ENCODE measurements at regions not wholly inside any gene's neighbourhood (a gene's known extent, or its start where the extent isn't known, plus 50 kb on each side); places are given as distances from the start of the nearest gene placed in this dataset.

DNA sequence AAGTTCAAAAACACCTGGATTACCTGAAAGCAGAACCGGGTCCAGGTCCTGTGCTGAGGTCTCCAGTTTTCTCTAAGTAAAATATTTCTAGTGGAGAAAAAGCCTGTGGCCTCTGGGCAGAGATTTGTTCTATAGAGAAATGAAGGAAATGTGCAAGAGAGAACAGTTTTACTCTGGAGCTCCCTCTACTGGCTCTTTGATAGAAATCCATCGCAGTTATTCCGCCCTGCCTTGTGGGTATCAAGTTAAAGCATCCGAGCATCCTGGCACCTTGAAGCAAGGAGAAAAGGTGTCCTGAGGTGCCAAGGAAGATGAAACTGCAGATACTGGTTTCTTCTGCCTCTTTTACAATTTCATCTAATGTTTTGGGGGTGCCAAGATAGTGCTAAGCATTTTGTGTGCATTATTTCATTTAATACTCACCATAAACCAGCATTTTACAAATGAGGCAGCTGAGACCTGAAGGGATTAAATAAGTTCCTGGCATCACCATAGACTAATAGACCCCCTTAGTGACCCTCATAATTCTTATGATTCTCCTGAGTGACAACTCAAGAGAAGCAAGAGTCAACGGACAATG, 113.1 kb upstream of the HSD17B12 start:
- Mint-ChIP-seq H3K4me1 (no peaks in the 10 kb centered on the region), H3K27me3 (ENCODE audit: insufficient read depth) (peaks cover 73% of the 10 kb centered on the region), H3K9me3 (no peaks in the 10 kb centered on the region), H3K4me3 (no peak overlapping the region), H3K36me3 (ENCODE audit: low read depth) (no peaks in the 10 kb centered on the region), H3K27ac (no peak overlapping the region)
- Histone ChIP-seq H3K4me3 (ENCODE audit: low read length) (no peak overlapping the region), H3K4me1 (ENCODE audit: control insufficient read depth, insufficient read depth, low read length) (no peaks in the 10 kb centered on the region), H3K27ac (ENCODE audit: low read depth, low read length) (no peak overlapping the region), H3K36me3 (ENCODE audit: control insufficient read depth, insufficient read depth, low read length) (no peaks in the 10 kb centered on the region), H3K9ac (ENCODE audit: extremely low read depth, low read length, poor library complexity, severe bottlenecking) (no peak overlapping the region), H3K27me3 (ENCODE audit: control insufficient read depth, insufficient read depth, low read length, poor library complexity, severe bottlenecking) (peaks cover 56% of the 10 kb centered on the region), H3K9me3 (ENCODE audit: control insufficient read depth, low read length) (no peaks in the 10 kb centered on the region)
- TF ChIP-seq, protein P1, sequence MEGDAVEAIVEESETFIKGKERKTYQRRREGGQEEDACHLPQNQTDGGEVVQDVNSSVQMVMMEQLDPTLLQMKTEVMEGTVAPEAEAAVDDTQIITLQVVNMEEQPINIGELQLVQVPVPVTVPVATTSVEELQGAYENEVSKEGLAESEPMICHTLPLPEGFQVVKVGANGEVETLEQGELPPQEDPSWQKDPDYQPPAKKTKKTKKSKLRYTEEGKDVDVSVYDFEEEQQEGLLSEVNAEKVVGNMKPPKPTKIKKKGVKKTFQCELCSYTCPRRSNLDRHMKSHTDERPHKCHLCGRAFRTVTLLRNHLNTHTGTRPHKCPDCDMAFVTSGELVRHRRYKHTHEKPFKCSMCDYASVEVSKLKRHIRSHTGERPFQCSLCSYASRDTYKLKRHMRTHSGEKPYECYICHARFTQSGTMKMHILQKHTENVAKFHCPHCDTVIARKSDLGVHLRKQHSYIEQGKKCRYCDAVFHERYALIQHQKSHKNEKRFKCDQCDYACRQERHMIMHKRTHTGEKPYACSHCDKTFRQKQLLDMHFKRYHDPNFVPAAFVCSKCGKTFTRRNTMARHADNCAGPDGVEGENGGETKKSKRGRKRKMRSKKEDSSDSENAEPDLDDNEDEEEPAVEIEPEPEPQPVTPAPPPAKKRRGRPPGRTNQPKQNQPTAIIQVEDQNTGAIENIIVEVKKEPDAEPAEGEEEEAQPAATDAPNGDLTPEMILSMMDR (conservative IDR thresholded peaks at IDR 0.05): peak; percentile 86
- WGBS, 2 experiments (ENCODE audit: insufficient coverage in 1 of 2, insufficient read length in 1 of 2): 21 to 29% methylated on average over 5 of the region's 5 CpGs
- DNase-seq: peak; percentile 61

DNA sequence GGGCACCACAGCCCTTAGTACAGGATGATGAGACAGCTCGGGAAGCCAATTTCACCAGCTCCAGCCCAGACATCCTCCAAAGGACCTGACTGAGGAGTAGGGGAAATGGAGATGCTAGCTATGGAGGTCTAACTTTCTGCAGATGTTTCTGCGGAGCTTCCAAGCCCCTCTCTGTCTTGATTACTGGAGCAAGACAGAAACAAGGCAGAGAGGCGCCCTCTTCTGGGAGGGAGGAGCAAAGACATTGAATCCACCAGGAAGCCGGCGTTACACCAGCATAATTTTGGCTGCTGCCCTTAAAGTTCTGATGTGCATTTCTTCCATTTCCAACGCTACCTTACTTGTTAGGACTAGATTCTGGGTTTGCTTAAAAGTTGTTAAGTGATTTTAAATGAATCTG, 107.3 kb upstream of the HSD17B12 start:
- Histone ChIP-seq H3K9me3 (ENCODE audit: control insufficient read depth, low read length) (no peaks in the 10 kb centered on the region), H3K27me3 (ENCODE audit: control insufficient read depth, insufficient read depth, low read length, poor library complexity, severe bottlenecking) (peaks cover 100% of the 10 kb centered on the region), H3K4me3 (ENCODE audit: low read length) (no peak overlapping the region), H3K4me1 (ENCODE audit: control insufficient read depth, insufficient read depth, low read length) (no peaks in the 10 kb centered on the region), H3K36me3 (ENCODE audit: control insufficient read depth, insufficient read depth, low read length) (no peaks in the 10 kb centered on the region), H3K9ac (ENCODE audit: extremely low read depth, low read length, poor library complexity, severe bottlenecking) (no peak overlapping the region), H3K27ac (ENCODE audit: low read depth, low read length) (no peak overlapping the region)
- Mint-ChIP-seq H3K4me3 (no peak overlapping the region), H3K4me1 (peaks cover 10% of the 10 kb centered on the region), H3K27ac (no peak overlapping the region), H3K36me3 (ENCODE audit: low read depth) (no peaks in the 10 kb centered on the region), H3K9me3 (no peaks in the 10 kb centered on the region), H3K27me3 (ENCODE audit: insufficient read depth) (peaks cover 100% of the 10 kb centered on the region)
- TF ChIP-seq, protein P1 (conservative IDR thresholded peaks at IDR 0.05): peak; percentile 89
- DNase-seq: peak; percentile 84
- 10 to 13% methylated on average over 4 to 6 of the region's 6 CpGs for WGBS, 2 experiments (ENCODE audit: insufficient coverage in 1 of 2, insufficient read length in 1 of 2)

DNA sequence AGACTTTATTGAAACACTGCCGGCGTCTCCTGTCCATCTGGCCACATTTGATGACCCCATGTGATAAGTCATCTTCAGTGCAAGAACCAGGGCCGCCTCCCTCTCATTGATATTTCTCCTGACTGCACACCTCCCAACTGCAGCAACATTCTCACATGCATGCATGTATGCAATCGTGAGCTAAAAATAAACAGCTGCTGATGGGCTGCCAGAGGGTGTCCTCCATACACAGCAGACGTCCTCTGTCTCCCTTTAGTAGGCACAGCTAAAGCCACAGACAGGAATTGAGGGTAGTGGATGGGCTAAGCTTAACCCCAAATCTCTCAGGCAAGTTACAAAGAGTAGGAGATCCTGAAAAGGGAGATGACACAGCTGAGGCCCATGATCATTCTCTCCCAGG, 106.7 kb upstream of the HSD17B12 start:
- Histone ChIP-seq H3K27me3 (ENCODE audit: control insufficient read depth, insufficient read depth, low read length, poor library complexity, severe bottlenecking) (peaks cover 100% of the 10 kb centered on the region), H3K27ac (ENCODE audit: low read depth, low read length) (no peak overlapping the region), H3K9ac (ENCODE audit: extremely low read depth, low read length, poor library complexity, severe bottlenecking) (no peak overlapping the region), H3K4me1 (ENCODE audit: control insufficient read depth, insufficient read depth, low read length) (no peaks in the 10 kb centered on the region), H3K9me3 (ENCODE audit: control insufficient read depth, low read length) (no peaks in the 10 kb centered on the region), H3K36me3 (ENCODE audit: control insufficient read depth, insufficient read depth, low read length) (no peaks in the 10 kb centered on the region), H3K4me3 (ENCODE audit: low read length) (no peak overlapping the region)
- H3K36me3 Mint-ChIP-seq (ENCODE audit: low read depth): no peaks in the 10 kb centered on the region
- peaks cover 100% of the 10 kb centered on the region for H3K27me3 Mint-ChIP-seq (ENCODE audit: insufficient read depth)
- no peak for DNase-seq
- H3K27ac Mint-ChIP-seq: no peak overlapping the region
- peaks cover 12% of the 10 kb centered on the region for H3K4me1 Mint-ChIP-seq
- no peaks in the 10 kb centered on the region for H3K9me3 Mint-ChIP-seq
- 58 to 67% methylated on average over 3 to 5 of the region's 5 CpGs for WGBS, 2 experiments (ENCODE audit: insufficient coverage in 1 of 2, insufficient read length in 1 of 2)
- TF ChIP-seq, protein P1 (conservative IDR thresholded peaks at IDR 0.05): no peak
- H3K4me3 Mint-ChIP-seq: no peak overlapping the region

Data from endodermal cell (in vitro differentiated cells).